ENCODE measurements at regions not wholly inside any gene's neighbourhood (a gene's known extent, or its start where the extent isn't known, plus 50 kb on each side); places are given as distances from the start of the nearest gene placed in this dataset.

DNA sequence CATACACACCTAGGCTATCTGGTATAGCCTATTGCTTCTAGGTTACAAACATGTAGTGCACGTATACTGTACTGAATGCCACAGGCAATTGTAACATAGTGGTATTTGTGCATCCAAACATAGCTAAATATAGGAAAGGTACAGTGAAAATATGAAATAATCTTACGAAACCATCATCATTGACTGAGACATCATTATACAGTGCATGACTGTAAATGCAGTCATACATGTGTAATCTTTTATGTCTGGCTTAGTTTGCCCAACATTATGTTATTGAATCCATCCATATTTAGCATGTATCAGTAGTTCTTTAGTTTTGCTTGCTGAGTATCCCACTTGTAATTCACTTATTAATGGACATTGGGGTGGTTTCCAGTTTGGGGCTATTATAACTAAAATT, 124.9 kb downstream of the CYLD start:
- no peak for FAIRE-seq

DNA sequence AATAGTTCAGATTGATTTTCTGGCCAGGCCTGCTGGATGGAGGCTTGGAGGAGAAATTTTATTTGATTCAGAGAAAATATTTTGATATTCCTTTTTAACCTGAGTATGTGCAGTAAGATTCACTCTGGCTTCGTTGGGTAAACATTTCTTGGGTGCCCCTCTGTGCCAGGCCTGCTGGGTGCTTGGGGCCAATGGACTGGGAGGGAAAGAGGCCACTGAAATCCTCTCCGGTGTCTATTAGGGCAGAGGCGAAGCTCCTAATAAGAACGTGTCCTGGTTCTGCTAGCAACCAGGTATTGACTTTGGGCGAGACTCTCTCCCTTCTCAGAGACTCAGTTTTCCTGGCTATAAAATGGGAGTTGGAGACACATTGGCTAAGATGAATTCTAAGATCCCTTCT, 122.5 kb downstream of the CYLD start:
- FAIRE-seq: no peak

- FAIRE-seq: no peak
Observed at GRCh38 chr16:50863644-50864144, 121.8 kb downstream of the CYLD start.

GRCh38 chr16:50862818-50863643, 121.1 kb downstream of the CYLD start:
- FAIRE-seq: no peak

DNA sequence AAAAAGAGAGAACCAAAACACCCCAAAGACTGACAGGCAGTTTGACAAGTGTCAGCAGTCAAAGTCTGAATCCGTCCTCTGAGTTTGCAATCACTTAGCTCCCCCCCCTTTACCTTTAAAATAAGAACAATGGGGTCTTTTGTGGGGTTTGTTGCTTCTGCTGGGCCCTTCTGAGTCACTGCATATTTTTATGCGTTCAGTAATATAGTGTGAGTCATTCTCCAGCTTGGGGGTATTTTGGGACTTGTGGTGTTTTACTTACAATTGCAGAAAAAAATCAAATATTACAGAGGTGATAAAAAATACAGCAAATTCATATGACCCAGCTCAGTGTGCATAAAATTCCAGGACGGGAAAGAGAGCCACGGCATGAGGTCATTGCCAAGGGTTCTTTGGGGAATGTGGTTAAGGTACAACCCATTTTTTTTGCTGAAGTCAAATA, 120.1 kb downstream of the CYLD start:
- no peak for FAIRE-seq

DNA sequence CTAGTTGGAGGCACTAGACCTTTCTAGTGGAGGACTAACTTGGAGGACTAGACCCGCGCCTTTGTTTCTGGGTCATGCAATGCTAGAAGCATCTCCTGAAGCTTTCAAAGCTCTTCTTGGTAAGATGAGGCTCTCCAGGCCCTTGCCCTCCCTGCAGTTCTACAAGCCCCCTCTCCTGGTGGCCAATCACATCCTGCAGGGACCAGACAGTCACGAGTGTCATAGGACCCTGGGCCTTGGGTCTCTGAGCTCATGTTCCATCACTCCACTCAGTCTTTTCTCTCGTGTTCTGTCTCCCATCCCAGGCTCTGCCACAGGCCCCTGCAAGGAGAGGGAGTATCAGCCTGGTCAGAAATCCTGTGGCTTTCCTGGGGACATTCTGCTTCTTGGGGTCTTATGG, 119.6 kb downstream of the CYLD start:
- no peak for FAIRE-seq

DNA sequence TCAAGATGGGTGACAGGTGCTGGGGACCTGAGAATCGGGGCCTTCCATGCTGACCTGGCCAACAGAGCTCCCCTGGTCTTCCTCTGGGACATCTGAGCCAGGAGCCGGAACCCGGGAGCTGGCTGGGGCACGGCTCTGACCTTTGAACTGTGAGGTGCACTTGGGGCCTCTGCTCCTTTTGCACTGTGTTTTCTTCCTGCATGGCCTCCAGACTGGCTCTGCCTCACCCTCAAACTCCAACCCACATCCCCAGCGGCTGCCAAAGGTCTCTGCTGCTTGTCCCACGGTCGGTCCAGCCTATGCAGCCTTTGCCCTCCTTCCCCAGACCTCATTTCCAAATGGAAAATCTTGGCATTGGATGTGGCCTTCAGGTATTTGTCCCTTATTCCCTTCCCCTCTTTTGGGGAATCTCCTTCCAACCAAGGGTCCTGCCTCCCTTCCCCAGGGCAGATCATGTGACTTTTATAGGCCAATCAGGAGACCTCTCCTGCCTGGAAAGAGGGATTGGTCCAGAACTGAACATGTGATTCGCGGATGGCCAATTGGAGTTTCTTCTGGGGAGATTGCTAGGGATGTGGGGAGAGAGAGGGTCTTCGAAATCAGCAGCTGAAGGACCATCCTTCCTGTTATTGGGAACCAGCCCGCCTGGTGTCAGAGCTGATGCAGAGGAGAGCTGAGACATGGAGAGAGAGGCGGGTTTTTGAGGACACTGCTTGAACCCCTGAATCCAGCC, 117.9 kb downstream of the CYLD start:
- no peak for FAIRE-seq

DNA sequence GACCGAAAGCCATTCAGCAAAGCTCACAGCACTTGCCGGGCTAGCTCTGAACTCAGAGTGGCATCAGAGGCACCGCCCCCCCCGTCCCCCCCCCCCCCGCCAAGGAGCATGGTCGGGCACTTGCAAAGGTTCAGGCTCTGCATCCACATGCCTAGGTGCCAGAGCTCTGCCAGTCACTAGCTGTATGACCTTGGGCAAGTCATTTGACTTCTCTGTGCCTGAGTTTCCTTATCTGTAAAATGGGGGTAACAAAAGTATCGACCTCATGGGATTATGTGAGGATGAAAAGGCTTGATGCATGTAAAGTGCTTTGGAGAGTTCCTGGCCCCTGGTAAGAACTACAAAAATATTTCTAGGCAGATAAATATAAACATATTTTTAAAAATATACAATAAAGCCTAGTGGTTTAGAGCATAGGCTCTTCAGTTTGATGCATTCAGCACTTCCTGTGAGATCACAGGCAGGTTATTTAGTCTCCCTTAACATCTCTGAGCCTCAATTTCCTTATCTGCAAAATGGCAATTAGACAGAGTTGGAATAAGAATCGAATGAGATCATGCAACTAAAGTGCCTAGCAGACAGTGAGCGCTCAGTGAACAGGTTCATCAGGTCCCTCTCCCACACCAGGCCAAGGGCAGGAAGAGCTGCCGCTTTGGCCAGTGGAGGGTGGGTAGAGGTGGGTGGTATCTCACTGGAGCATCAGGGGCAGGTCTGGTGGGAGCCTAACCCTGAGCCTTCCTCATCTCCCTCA, 117.2 kb downstream of the CYLD start:
- no peak for FAIRE-seq

- FAIRE-seq: no peak
Observed at GRCh38 chr16:50858376-50858775, 116.5 kb downstream of the CYLD start.

GRCh38 chr16:50857881-50858280, 116.0 kb downstream of the CYLD start:
- no peak for FAIRE-seq

GRCh38 chr16:50856991-50857390, 115.1 kb downstream of the CYLD start:
- no peak for FAIRE-seq

GRCh38 chr16:50853329-50853728, 111.4 kb downstream of the CYLD start:
- FAIRE-seq: no peak
